WTC11 (cell line): ENCODE measurements at regions not wholly inside any gene's neighbourhood (a gene's known extent, or its start where the extent isn't known, plus 50 kb on each side); places are given as distances from the start of the nearest gene placed in this dataset.

Experiments
- ATAC-seq: fragments of 200-7000 bp; cut with Tn5 transposase; 2 replicates; pipeline ENCODE4 v1.10.0; 2021; ENCODE audit warnings: mild to moderate bottlenecking, moderate library complexity
- CTCF ChIA-PET: fragments of 300-600 bp; sonication (Branson Sonifier 250); formaldehyde crosslinking; loops from one replicate; lab custom pipeline; 2021; ENCODE audit warnings: antibody characterized with exemption; lab: Charles Lee
- POLR2A ChIA-PET: fragments of 350-600 bp; sonication (Branson Sonifier 250); formaldehyde crosslinking; loops from one replicate; lab custom pipeline; 2021; ENCODE audit warnings: antibody characterized with exemption; lab: Charles Lee
- DNase-seq: peaks from one replicate; pipeline ENCODE4 v3.0.0; 2021; ENCODE audit warnings: low spot score
- H3K27ac Mint-ChIP-seq: 2 replicates; pipeline ENCODE4 v1.8.0; 2021; ENCODE audit warnings: mixed read lengths
- H3K27me3 Mint-ChIP-seq: 2 replicates; pipeline ENCODE4 v1.8.0; 2021; ENCODE audit warnings: low read depth, mild to moderate bottlenecking, moderate library complexity, mixed read lengths
- H3K36me3 Mint-ChIP-seq: 2 replicates; pipeline ENCODE4 v1.8.0; 2021; ENCODE audit warnings: mixed read lengths
- H3K4me1 Mint-ChIP-seq: 2 replicates; pipeline ENCODE4 v1.8.0; 2022; ENCODE audit warnings: mixed read lengths
- H3K4me3 Mint-ChIP-seq: 2 replicates; pipeline ENCODE4 v1.8.0; 2021; ENCODE audit warnings: mild to moderate bottlenecking, moderate library complexity, mixed read lengths
- H3K9me3 Mint-ChIP-seq: 2 replicates; pipeline ENCODE4 v1.8.0; 2021; ENCODE audit warnings: mixed read lengths
- AFF4 ChIP-seq: sonication (generic); formaldehyde crosslinking; IDR thresholded peaks from 2 replicates; pipeline ENCODE4 v1.8.1; 2023; ENCODE audit warnings: mild to moderate bottlenecking, missing genetic modification reagents, borderline replicate concordance
- ATF1 ChIP-seq: sonication (generic); formaldehyde crosslinking; IDR thresholded peaks from 2 replicates; pipeline ENCODE4 v1.8.1; 2023; ENCODE audit warnings: mild to moderate bottlenecking, moderate library complexity, missing genetic modification reagents
- CREM ChIP-seq: sonication (generic); formaldehyde crosslinking; IDR thresholded peaks from 2 replicates; pipeline ENCODE4 v1.8.1; 2022; ENCODE audit warnings: mild to moderate bottlenecking, missing genetic modification reagents, moderate library complexity
- FOXP4 ChIP-seq: sonication (generic); formaldehyde crosslinking; IDR thresholded peaks from 2 replicates; pipeline ENCODE4 v1.8.0; 2022; ENCODE audit warnings: mild to moderate bottlenecking, missing genetic modification reagents
- JAZF1 ChIP-seq: fragments of 250-450 bp; sonication (Bioruptor Pico); IDR thresholded peaks from 2 replicates; pipeline ENCODE4 v1.9.0; 2021; ENCODE audit warnings: moderate library complexity, mild to moderate bottlenecking, inconsistent platforms
- NR1H2 ChIP-seq: sonication (generic); formaldehyde crosslinking; IDR thresholded peaks from 2 replicates; pipeline ENCODE4 v1.9.0; 2021; ENCODE audit warnings: mild to moderate bottlenecking, moderate library complexity, missing genetic modification reagents
- RELA ChIP-seq: sonication (generic); formaldehyde crosslinking; IDR thresholded peaks from 2 replicates; pipeline ENCODE4 v1.8.1; 2022; ENCODE audit warnings: missing genetic modification reagents, mild to moderate bottlenecking, borderline replicate concordance
- RORB ChIP-seq: fragments of 250-450 bp; sonication (Bioruptor Pico); IDR thresholded peaks from 2 replicates; pipeline ENCODE4 v1.9.0; 2021; ENCODE audit warnings: mild to moderate bottlenecking
- ZBTB21 ChIP-seq: sonication (generic); formaldehyde crosslinking; IDR thresholded peaks from 2 replicates; pipeline ENCODE4 v1.8.1; 2023; ENCODE audit warnings: mild to moderate bottlenecking, missing genetic modification reagents, borderline replicate concordance
- ZNF121 ChIP-seq: sonication (generic); formaldehyde crosslinking; IDR thresholded peaks from 2 replicates; pipeline ENCODE4 v1.8.0; 2023; ENCODE audit warnings: missing genetic modification reagents
- ZNF512 ChIP-seq: sonication (generic); formaldehyde crosslinking; IDR thresholded peaks from 2 replicates; pipeline ENCODE4 v1.8.1; 2022; ENCODE audit warnings: missing genetic modification reagents, borderline replicate concordance
- TF ChIP-seq, protein P1 (sequence below): fragments of 250-450 bp; sonication (Bioruptor Pico); IDR thresholded peaks from 2 replicates; pipeline ENCODE4 v1.9.0; 2021; ENCODE audit warnings: moderate library complexity, mild to moderate bottlenecking, inconsistent platforms, borderline replicate concordance
- TF ChIP-seq, protein P2 (sequence below): sonication (generic); formaldehyde crosslinking; IDR thresholded peaks from 2 replicates; pipeline ENCODE4 v1.8.1; 2022; ENCODE audit warnings: low read depth, mild to moderate bottlenecking, moderate library complexity, missing genetic modification reagents, borderline replicate concordance
- TF ChIP-seq, protein P3 (sequence below): sonication (generic); formaldehyde crosslinking; IDR thresholded peaks from 2 replicates; pipeline ENCODE4 v1.8.1; 2023; ENCODE audit warnings: mild to moderate bottlenecking, moderate library complexity, missing genetic modification reagents
- TF ChIP-seq, protein P4 (sequence below): sonication (generic); formaldehyde crosslinking; IDR thresholded peaks from 2 replicates; pipeline ENCODE4 v1.8.1; 2022; ENCODE audit warnings: low read depth, missing genetic modification reagents, borderline replicate concordance
- TF ChIP-seq, protein P5 (sequence below): sonication (generic); formaldehyde crosslinking; IDR thresholded peaks from 2 replicates; pipeline ENCODE4 v1.8.1; 2023; ENCODE audit warnings: mild to moderate bottlenecking, missing genetic modification reagents

DNA sequence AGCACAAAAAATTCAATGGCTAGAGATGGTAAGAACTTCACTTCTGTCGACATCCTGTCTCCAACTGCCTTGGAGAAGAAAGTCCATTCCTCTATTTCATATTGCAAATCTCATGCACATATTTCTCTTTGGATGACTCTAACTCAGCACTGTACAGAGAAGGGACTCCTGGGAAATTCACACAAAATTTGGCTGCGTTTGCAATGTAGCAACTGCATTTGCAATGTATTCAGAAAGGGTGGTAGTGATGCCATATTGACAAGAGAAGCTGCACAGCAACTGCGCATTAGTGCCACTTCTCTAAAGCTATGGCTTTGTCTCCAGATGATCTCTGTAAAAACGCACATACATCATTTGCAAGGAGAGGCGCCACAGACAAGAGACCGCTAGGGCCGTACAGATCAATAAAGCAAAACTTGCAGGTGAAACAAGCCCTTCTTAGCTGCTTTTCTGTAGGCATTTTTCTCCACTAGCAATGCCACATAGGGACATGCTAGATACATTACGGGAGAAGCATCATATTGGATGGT, 389.5 kb downstream of the TCERG1L start:
- peaks cover 30% of the 10 kb centered on the region for H3K36me3 Mint-ChIP-seq
- TF ChIP-seq, protein P1, sequence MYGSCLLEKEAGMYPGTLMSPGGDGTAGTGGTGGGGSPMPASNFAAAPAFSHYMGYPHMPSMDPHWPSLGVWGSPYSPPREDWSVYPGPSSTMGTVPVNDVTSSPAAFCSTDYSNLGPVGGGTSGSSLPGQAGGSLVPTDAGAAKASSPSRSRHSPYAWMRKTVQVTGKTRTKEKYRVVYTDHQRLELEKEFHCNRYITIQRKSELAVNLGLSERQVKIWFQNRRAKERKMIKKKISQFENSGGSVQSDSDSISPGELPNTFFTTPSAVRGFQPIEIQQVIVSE = no peak
- TF ChIP-seq, protein P2, sequence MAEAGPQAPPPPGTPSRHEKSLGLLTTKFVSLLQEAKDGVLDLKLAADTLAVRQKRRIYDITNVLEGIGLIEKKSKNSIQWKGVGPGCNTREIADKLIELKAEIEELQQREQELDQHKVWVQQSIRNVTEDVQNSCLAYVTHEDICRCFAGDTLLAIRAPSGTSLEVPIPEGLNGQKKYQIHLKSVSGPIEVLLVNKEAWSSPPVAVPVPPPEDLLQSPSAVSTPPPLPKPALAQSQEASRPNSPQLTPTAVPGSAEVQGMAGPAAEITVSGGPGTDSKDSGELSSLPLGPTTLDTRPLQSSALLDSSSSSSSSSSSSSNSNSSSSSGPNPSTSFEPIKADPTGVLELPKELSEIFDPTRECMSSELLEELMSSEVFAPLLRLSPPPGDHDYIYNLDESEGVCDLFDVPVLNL (CRISPR knock-in tag) = no peak
- TF ChIP-seq, protein P3, sequence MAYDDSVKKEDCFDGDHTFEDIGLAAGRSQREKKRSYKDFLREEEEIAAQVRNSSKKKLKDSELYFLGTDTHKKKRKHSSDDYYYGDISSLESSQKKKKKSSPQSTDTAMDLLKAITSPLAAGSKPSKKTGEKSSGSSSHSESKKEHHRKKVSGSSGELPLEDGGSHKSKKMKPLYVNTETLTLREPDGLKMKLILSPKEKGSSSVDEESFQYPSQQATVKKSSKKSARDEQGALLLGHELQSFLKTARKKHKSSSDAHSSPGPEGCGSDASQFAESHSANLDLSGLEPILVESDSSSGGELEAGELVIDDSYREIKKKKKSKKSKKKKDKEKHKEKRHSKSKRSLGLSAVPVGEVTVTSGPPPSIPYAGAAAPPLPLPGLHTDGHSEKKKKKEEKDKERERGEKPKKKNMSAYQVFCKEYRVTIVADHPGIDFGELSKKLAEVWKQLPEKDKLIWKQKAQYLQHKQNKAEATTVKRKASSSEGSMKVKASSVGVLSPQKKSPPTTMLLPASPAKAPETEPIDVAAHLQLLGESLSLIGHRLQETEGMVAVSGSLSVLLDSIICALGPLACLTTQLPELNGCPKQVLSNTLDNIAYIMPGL = no peak
- TF ChIP-seq NR1H2 (CRISPR knock-in tag) = no peak
- no peak for TF ChIP-seq ZBTB21 (CRISPR knock-in tag)
- TF ChIP-seq CREM (CRISPR knock-in tag) = no peak
- TF ChIP-seq RELA (CRISPR knock-in tag) = no peak
- TF ChIP-seq ZNF121 (CRISPR knock-in tag) = no peak
- TF ChIP-seq RORB (CRISPR knock-in tag) = no peak
- no peak for TF ChIP-seq ATF1 (CRISPR knock-in tag)
- no peak for TF ChIP-seq AFF4
- ChIA-PET POLR2A (no interaction called here), CTCF (no interaction called here)
- DNase-seq = no peak
- H3K4me1 Mint-ChIP-seq = no peaks in the 10 kb centered on the region
- H3K27me3 Mint-ChIP-seq = no peaks in the 10 kb centered on the region; the same call in 1 of the 2 replicates
- H3K4me3 Mint-ChIP-seq = no peak overlapping the region
- no peak overlapping the region for H3K27ac Mint-ChIP-seq
- H3K9me3 Mint-ChIP-seq = peaks cover 41% of the 10 kb centered on the region
- no peak for ATAC-seq

DNA sequence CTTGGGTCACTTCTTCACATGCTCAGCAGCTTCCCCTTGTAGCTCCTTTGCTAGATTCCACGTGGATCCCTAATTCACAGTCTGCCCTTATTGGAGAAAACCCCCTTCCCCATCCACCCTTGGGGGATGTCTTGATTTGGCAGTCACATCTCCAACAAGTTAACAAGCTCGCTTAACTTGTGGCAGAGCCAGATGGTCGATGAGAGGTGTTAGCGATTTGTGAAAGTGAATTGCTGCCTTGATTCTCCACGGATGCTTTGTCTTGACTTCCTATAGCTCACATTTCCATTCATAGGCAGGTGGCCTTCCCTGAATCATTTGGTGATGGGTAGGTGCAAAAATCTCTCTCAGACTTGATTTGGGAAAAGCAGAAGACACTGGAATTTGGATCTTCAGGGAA, 387.9 kb downstream of the TCERG1L start:
- CTCF ChIA-PET = no interaction called here
- no peak for TF ChIP-seq JAZF1
- no peak for TF ChIP-seq FOXP4
- no peak for TF ChIP-seq ZBTB21 (CRISPR knock-in tag)
- no peak for TF ChIP-seq ZNF512
- TF ChIP-seq, protein P4, sequence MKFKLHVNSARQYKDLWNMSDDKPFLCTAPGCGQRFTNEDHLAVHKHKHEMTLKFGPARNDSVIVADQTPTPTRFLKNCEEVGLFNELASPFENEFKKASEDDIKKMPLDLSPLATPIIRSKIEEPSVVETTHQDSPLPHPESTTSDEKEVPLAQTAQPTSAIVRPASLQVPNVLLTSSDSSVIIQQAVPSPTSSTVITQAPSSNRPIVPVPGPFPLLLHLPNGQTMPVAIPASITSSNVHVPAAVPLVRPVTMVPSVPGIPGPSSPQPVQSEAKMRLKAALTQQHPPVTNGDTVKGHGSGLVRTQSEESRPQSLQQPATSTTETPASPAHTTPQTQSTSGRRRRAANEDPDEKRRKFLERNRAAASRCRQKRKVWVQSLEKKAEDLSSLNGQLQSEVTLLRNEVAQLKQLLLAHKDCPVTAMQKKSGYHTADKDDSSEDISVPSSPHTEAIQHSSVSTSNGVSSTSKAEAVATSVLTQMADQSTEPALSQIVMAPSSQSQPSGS (CRISPR knock-in tag) = no peak
- TF ChIP-seq, protein P5, sequence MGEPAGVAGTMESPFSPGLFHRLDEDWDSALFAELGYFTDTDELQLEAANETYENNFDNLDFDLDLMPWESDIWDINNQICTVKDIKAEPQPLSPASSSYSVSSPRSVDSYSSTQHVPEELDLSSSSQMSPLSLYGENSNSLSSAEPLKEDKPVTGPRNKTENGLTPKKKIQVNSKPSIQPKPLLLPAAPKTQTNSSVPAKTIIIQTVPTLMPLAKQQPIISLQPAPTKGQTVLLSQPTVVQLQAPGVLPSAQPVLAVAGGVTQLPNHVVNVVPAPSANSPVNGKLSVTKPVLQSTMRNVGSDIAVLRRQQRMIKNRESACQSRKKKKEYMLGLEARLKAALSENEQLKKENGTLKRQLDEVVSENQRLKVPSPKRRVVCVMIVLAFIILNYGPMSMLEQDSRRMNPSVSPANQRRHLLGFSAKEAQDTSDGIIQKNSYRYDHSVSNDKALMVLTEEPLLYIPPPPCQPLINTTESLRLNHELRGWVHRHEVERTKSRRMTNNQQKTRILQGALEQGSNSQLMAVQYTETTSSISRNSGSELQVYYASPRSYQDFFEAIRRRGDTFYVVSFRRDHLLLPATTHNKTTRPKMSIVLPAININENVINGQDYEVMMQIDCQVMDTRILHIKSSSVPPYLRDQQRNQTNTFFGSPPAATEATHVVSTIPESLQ (CRISPR knock-in tag) = no peak

More for the DNA sequence above, 387.9 kb downstream of the TCERG1L start:
- Mint-ChIP-seq H3K36me3 (peaks cover 27% of the 10 kb centered on the region), H3K4me1 (no peaks in the 10 kb centered on the region), H3K9me3 (peaks cover 26% of the 10 kb centered on the region), H3K27ac (no peak overlapping the region), H3K4me3 (no peak overlapping the region), H3K27me3 (no peaks in the 10 kb centered on the region; the same call in 1 of the 2 replicates)
- ATAC-seq = no peak
- POLR2A ChIA-PET = no interaction called here
- no peak for DNase-seq
